SK-N-MC (cell line): ENCODE measurements at regions not wholly inside any gene's neighbourhood (a gene's known extent, or its start where the extent isn't known, plus 50 kb on each side); places are given as distances from the start of the nearest gene placed in this dataset.

Source experiments
- DNase-seq: peaks from one replicate; pipeline ENCODE4 v3.0.0-alpha.2; 2011; ENCODE audit warnings: low read depth, low spot score
- H3K27ac ChIP-seq: fragments of 200-600 bp; sonication (generic); 2 replicates; pipeline ENCODE4 v1.5.1; 2016; ENCODE audit warnings: mixed run types
- H3K36me3 ChIP-seq: fragments of 200-600 bp; sonication (generic); 2 replicates; pipeline ENCODE4 v1.6.1; 2017; ENCODE audit warnings: antibody characterized with exemption, low read length, mixed read lengths; ENCODE audit not compliant: insufficient read depth
- H3K4me3 ChIP-seq: fragments of 200-600 bp; sonication (generic); 2 replicates; pipeline ENCODE4 v1.5.1; 2016
- H3K9ac ChIP-seq: fragments of 200-600 bp; sonication (generic); 2 replicates; pipeline ENCODE4 v1.8.0; 2017; ENCODE audit warnings: mixed run types, mixed read lengths; ENCODE audit not compliant: insufficient read length
- H3K9me3 ChIP-seq: fragments of 200-600 bp; sonication (generic); 2 replicates; pipeline ENCODE4 v1.6.1; 2017; ENCODE audit warnings: low read depth, mild to moderate bottlenecking, antibody characterized with exemption, low read length, moderate library complexity, mixed read lengths
- EZH2 ChIP-seq: fragments of 200-600 bp; sonication (generic); IDR thresholded peaks from one replicate; pipeline ENCODE4 v1.6.1; 2017; ENCODE audit warnings: antibody characterized with exemption
- FOXP2 ChIP-seq: optimal IDR thresholded peaks from 2 replicates; pipeline ENCODE3; 2011; ENCODE audit warnings: mild to moderate bottlenecking, moderate library complexity; ENCODE audit not compliant: insufficient read depth; ENCODE audit errors: extremely low read length, control extremely low read depth
- POLR2AphosphoS5 ChIP-seq: IDR thresholded peaks from 2 replicates; pipeline ENCODE4 v1.6.1; 2012; ENCODE audit warnings: mild to moderate bottlenecking, low read depth, low read length, borderline replicate concordance

GRCh38 chr4:24143741-24144140 is 253.9 kb upstream of the PPARGC1A start:
- no peak for DNase-seq
- Histone ChIP-seq H3K27ac (no peak overlapping the region), H3K36me3 (no peaks in the 10 kb centered on the region), H3K9me3 (no peaks in the 10 kb centered on the region), H3K9ac (no peak overlapping the region), H3K4me3 (no peak overlapping the region)
- TF ChIP-seq FOXP2 (no peak), EZH2 (no peak), POLR2AphosphoS5 (no peak)

GRCh38 chr4:24141836-24142235 is 252.0 kb upstream of the PPARGC1A start:
- DNase-seq, result no peak
- Histone ChIP-seq H3K4me3 (no peak overlapping the region), H3K9me3 (no peaks in the 10 kb centered on the region), H3K9ac (no peak overlapping the region), H3K36me3 (no peaks in the 10 kb centered on the region), H3K27ac (no peak overlapping the region)
- no peak for TF ChIP-seq POLR2AphosphoS5
- TF ChIP-seq FOXP2, result no peak

- Histone ChIP-seq H3K36me3 (no peaks in the 10 kb centered on the region), H3K9me3 (no peaks in the 10 kb centered on the region), H3K27ac (no peak overlapping the region), H3K9ac (no peak overlapping the region), H3K4me3 (no peak overlapping the region)
- TF ChIP-seq EZH2, result no peak
- TF ChIP-seq POLR2AphosphoS5, result no peak
- TF ChIP-seq FOXP2, result no peak
- no peak for DNase-seq
Measured at GRCh38 chr4:24140892-24141291, 251.0 kb upstream of the PPARGC1A start.

GRCh38 chr4:24137671-24138601 is 248.1 kb upstream of the PPARGC1A start:
- Histone ChIP-seq H3K9me3 (no peaks in the 10 kb centered on the region), H3K9ac (no peak overlapping the region), H3K27ac (no peak overlapping the region), H3K4me3 (no peak overlapping the region), H3K36me3 (no peaks in the 10 kb centered on the region)
- TF ChIP-seq FOXP2, result no peak
- TF ChIP-seq POLR2AphosphoS5, result no peak
- no peak for TF ChIP-seq EZH2
- no peak for DNase-seq

GRCh38 chr4:24131954-24132673 is 242.3 kb upstream of the PPARGC1A start:
- H3K9ac ChIP-seq, result no peak overlapping the region
- no peaks in the 10 kb centered on the region for H3K36me3 ChIP-seq
- no peak overlapping the region for H3K4me3 ChIP-seq
- no peak for DNase-seq
- TF ChIP-seq POLR2AphosphoS5 (no peak), EZH2 (no peak), FOXP2 (no peak)
- no peak overlapping the region for H3K27ac ChIP-seq
- no peaks in the 10 kb centered on the region for H3K9me3 ChIP-seq

GRCh38 chr4:24130637-24131036 is 240.8 kb upstream of the PPARGC1A start:
- H3K4me3 ChIP-seq, result no peak overlapping the region
- DNase-seq, result no peak
- no peak overlapping the region for H3K27ac ChIP-seq

GRCh38 chr4:24126776-24127175 is 236.9 kb upstream of the PPARGC1A start:
- Histone ChIP-seq H3K4me3 (no peak overlapping the region), H3K9me3 (no peaks in the 10 kb centered on the region), H3K9ac (no peak overlapping the region), H3K27ac (no peak overlapping the region), H3K36me3 (no peaks in the 10 kb centered on the region)
- DNase-seq, result no peak
- no peak for TF ChIP-seq POLR2AphosphoS5

More at GRCh38 chr4:24130637-24131036, 240.8 kb upstream of the PPARGC1A start:
- Histone ChIP-seq H3K9ac (no peak overlapping the region), H3K36me3 (no peaks in the 10 kb centered on the region), H3K9me3 (no peaks in the 10 kb centered on the region)
- TF ChIP-seq FOXP2, result no peak
- TF ChIP-seq POLR2AphosphoS5, result no peak
- TF ChIP-seq EZH2, result no peak

GRCh38 chr4:24121395-24122175 is 231.7 kb upstream of the PPARGC1A start:
- H3K9me3 ChIP-seq, result no peaks in the 10 kb centered on the region
- no peak overlapping the region for H3K9ac ChIP-seq
- H3K36me3 ChIP-seq, result no peaks in the 10 kb centered on the region
- TF ChIP-seq EZH2 (no peak), FOXP2 (no peak), POLR2AphosphoS5 (no peak)
- H3K4me3 ChIP-seq, result no peak overlapping the region
- DNase-seq, result no peak
- no peak overlapping the region for H3K27ac ChIP-seq
